SK-N-SH (cell line): ENCODE measurements at regions not wholly inside any gene's neighbourhood (a gene's known extent, or its start where the extent isn't known, plus 50 kb on each side); places are given as distances from the start of the nearest gene placed in this dataset.

ENCODE experiments used
- CTCF ChIP-seq: fragments of 200-600 bp; sonication (generic); IDR thresholded peaks from 2 replicates; pipeline ENCODE4 v1.6.1; 2017; ENCODE audit warnings: antibody characterized with exemption, mild to moderate bottlenecking, moderate library complexity
- GATA2 ChIP-seq: sonication (generic); formaldehyde crosslinking; IDR thresholded peaks from 2 replicates; pipeline ENCODE4 v1.5.0; 2020; ENCODE audit warnings: mild to moderate bottlenecking, missing genetic modification reagents
- MAX ChIP-seq: IDR thresholded peaks from 2 replicates; pipeline ENCODE4 v1.4.0; 2012; ENCODE audit warnings: low read depth
- MEF2A ChIP-seq: IDR thresholded peaks from 2 replicates; pipeline ENCODE4 v1.4.0; 2012; ENCODE audit warnings: low read depth, borderline replicate concordance
- MXI1 ChIP-seq: IDR thresholded peaks from 2 replicates; pipeline ENCODE4 v1.6.1; 2012; ENCODE audit warnings: mild to moderate bottlenecking, low read depth, low read length, improper control_type of control experiment
- POLR2AphosphoS5 ChIP-seq: IDR thresholded peaks from 2 replicates; pipeline ENCODE4 v1.6.1; 2012; ENCODE audit warnings: low read depth, low read length
- RCOR1 ChIP-seq: fragments of 150-350 bp; IDR thresholded peaks from 2 replicates; pipeline ENCODE4 v1.6.1; 2017; ENCODE audit warnings: antibody characterized with exemption, low read length
- REST ChIP-seq: IDR thresholded peaks from 2 replicates; pipeline ENCODE4 v1.6.1; 2012; ENCODE audit warnings: mild to moderate bottlenecking, low read depth, low read length, moderate library complexity
- TAF1 ChIP-seq: IDR thresholded peaks from 2 replicates; pipeline ENCODE4 v1.6.1; 2012; ENCODE audit warnings: low read depth, mild to moderate bottlenecking, low read length, moderate library complexity, borderline replicate concordance
- ZBTB33 ChIP-seq: IDR thresholded peaks from 2 replicates; pipeline ENCODE4 v1.4.0; 2012; ENCODE audit warnings: low read depth, borderline replicate concordance

- TF ChIP-seq CTCF = 0 out of 2 replicates have a peak, but pooled peaks have one; percentile 18
- TF ChIP-seq MAX = no peak
- no peak for TF ChIP-seq POLR2AphosphoS5
- TF ChIP-seq REST = no peak
- no peak for TF ChIP-seq TAF1
- no peak for TF ChIP-seq GATA2 (CRISPR knock-in tag)
- no peak for TF ChIP-seq ZBTB33
- no peak for TF ChIP-seq MEF2A
- no peak for TF ChIP-seq MXI1
- no peak for TF ChIP-seq RCOR1
Measured at GRCh38 chr1:82759035-82759434, 958.3 kb downstream of the ADGRL2 start.
